Osteocyte (in vitro differentiated cells): ENCODE measurements at regions not wholly inside any gene's neighbourhood (a gene's known extent, or its start where the extent isn't known, plus 50 kb on each side); places are given as distances from the start of the nearest gene placed in this dataset.

Experiments used
- DNase-seq: peaks from one replicate; pipeline ENCODE4 v3.0.0; 2021; ENCODE audit warnings: mixed read lengths; ENCODE audit not compliant: unreplicated experiment; ENCODE audit errors: extremely low spot score
- H3K27ac Mint-ChIP-seq: one replicate; pipeline ENCODE4 v1.8.0; 2021; ENCODE audit warnings: mild to moderate bottlenecking, mixed read lengths; ENCODE audit not compliant: unreplicated experiment
- H3K27me3 Mint-ChIP-seq: one replicate; pipeline ENCODE4 v1.8.0; 2021; ENCODE audit warnings: mixed read lengths; ENCODE audit not compliant: unreplicated experiment
- H3K36me3 Mint-ChIP-seq: one replicate; pipeline ENCODE4 v1.8.0; 2021; ENCODE audit warnings: mixed read lengths; ENCODE audit not compliant: unreplicated experiment
- H3K4me1 Mint-ChIP-seq: one replicate; pipeline ENCODE4 v1.8.0; 2021; ENCODE audit warnings: mixed read lengths; ENCODE audit not compliant: unreplicated experiment
- H3K4me3 Mint-ChIP-seq: one replicate; pipeline ENCODE4 v1.8.0; 2021; ENCODE audit warnings: mild to moderate bottlenecking, moderate library complexity, mixed read lengths; ENCODE audit not compliant: unreplicated experiment
- H3K9me3 Mint-ChIP-seq: one replicate; pipeline ENCODE4 v1.8.0; 2021; ENCODE audit warnings: mixed read lengths; ENCODE audit not compliant: unreplicated experiment
- CTCF ChIP-seq: fragments of 200-600 bp; sonication (generic); IDR thresholded peaks from 2 replicates; pipeline ENCODE4 v1.5.0; 2021; ENCODE audit warnings: antibody characterized with exemption, mild to moderate bottlenecking, moderate library complexity

DNA sequence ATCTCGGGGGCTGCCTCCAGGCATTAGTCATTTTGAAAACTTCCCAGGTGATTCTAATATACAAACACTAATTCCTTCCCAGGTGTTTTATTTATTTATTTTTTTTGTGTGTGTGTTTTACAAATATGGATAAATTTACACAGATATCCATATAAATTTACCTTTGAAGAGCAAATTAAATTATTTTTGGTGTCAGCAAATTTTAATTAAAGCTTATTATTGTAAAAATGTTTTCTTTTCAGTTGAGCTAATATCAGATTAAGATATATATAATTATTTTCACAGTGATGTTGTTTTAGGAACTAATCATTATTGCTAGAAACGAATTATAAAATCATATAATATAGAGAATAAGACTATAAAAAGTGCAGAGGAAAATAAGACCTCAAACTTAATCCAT, 62.0 kb upstream of the FREM3 start:
- TF ChIP-seq CTCF, result no peak
- no peak overlapping the region for H3K4me3 Mint-ChIP-seq
- H3K27ac Mint-ChIP-seq, result no peak overlapping the region
- H3K27me3 Mint-ChIP-seq, result peaks cover 14% of the 10 kb centered on the region
- no peaks in the 10 kb centered on the region for H3K9me3 Mint-ChIP-seq
- no peaks in the 10 kb centered on the region for H3K36me3 Mint-ChIP-seq
- DNase-seq, result no peak
- H3K4me1 Mint-ChIP-seq, result no peaks in the 10 kb centered on the region
